GM03348 (cell line): ENCODE measurements at regions not wholly inside any gene's neighbourhood (a gene's known extent, or its start where the extent isn't known, plus 50 kb on each side); places are given as distances from the start of the nearest gene placed in this dataset.

ENCODE experiments used
- DNase-seq: peaks from one replicate; pipeline ENCODE4 v3.0.0; 2012; ENCODE audit warnings: low spot score

GRCh38 chr13:74869846-74870245 lies 612.1 kb downstream of the TBC1D4 start:
- no peak for DNase-seq

- DNase-seq: peak; percentile 16
Measured at GRCh38 chr13:74868049-74868448, 613.9 kb downstream of the TBC1D4 start.

GRCh38 chr13:74867460-74867859 lies 614.5 kb downstream of the TBC1D4 start:
- DNase-seq: no peak

- DNase-seq: peak; percentile 3
Measured at GRCh38 chr13:74866101-74866500, 615.9 kb downstream of the TBC1D4 start.

- DNase-seq: no peak
Measured at GRCh38 chr13:74865656-74866055, 616.3 kb downstream of the TBC1D4 start.

- no peak for DNase-seq
Measured at GRCh38 chr13:74860789-74861188, 621.2 kb downstream of the TBC1D4 start.

- DNase-seq: no peak
Measured at GRCh38 chr13:74850893-74851292, 631.1 kb downstream of the TBC1D4 start.

- DNase-seq: no peak
Measured at GRCh38 chr13:74847966-74848365, 634.0 kb downstream of the TBC1D4 start.

- no peak for DNase-seq
Measured at GRCh38 chr13:74845806-74846205, 636.2 kb downstream of the TBC1D4 start.

GRCh38 chr13:74841651-74842050 lies 640.3 kb downstream of the TBC1D4 start:
- no peak for DNase-seq

- no peak for DNase-seq
Measured at GRCh38 chr13:74841123-74841522, 640.8 kb downstream of the TBC1D4 start.

- DNase-seq: peak; percentile 11
Measured at GRCh38 chr13:74839656-74840055, 642.3 kb downstream of the TBC1D4 start.

- DNase-seq: no peak
Measured at GRCh38 chr13:74838096-74838495, 643.9 kb downstream of the TBC1D4 start.

- DNase-seq: no peak
Measured at GRCh38 chr13:74836628-74837027, 645.3 kb downstream of the TBC1D4 start.

GRCh38 chr13:74835579-74835978 lies 646.4 kb downstream of the TBC1D4 start:
- no peak for DNase-seq

GRCh38 chr13:74825938-74826246 lies 656.1 kb downstream of the TBC1D4 start:
- DNase-seq: no peak

GRCh38 chr13:74825152-74825937 lies 656.6 kb downstream of the TBC1D4 start:
- peak; percentile 48 for DNase-seq

GRCh38 chr13:74820809-74821208 lies 661.2 kb downstream of the TBC1D4 start:
- DNase-seq: no peak

GRCh38 chr13:74819549-74819948 lies 662.4 kb downstream of the TBC1D4 start:
- DNase-seq: no peak

GRCh38 chr13:74816737-74817136 lies 665.2 kb downstream of the TBC1D4 start:
- DNase-seq: no peak

GRCh38 chr13:74796157-74796556 lies 662.0 kb upstream of the KLF12 start:
- DNase-seq: no peak

- DNase-seq: no peak
Measured at GRCh38 chr13:74795526-74795925, 661.3 kb upstream of the KLF12 start.

GRCh38 chr13:74794582-74794981 lies 660.4 kb upstream of the KLF12 start:
- DNase-seq: no peak

- no peak for DNase-seq
Measured at GRCh38 chr13:74794147-74794546, 659.9 kb upstream of the KLF12 start.
